WERI-Rb-1 (cell line): ENCODE measurements at regions not wholly inside any gene's neighbourhood (a gene's known extent, or its start where the extent isn't known, plus 50 kb on each side); places are given as distances from the start of the nearest gene placed in this dataset.

Source experiments
- DNase-seq: peaks from one replicate; pipeline ENCODE4 v3.0.0-alpha.2; 2020
- H3K27ac ChIP-seq: fragments of 250-450 bp; sonication (Bioruptor Pico); 2 replicates; pipeline ENCODE4 v1.5.1; 2020; ENCODE audit warnings: mild to moderate bottlenecking, moderate library complexity
- H3K27me3 ChIP-seq: fragments of 250-450 bp; sonication (Bioruptor Pico); 2 replicates; pipeline ENCODE4 v1.5.1; 2021; ENCODE audit warnings: mild to moderate bottlenecking, low read depth, moderate library complexity; ENCODE audit not compliant: insufficient read depth, severe bottlenecking
- H3K36me3 ChIP-seq: fragments of 250-450 bp; sonication (Bioruptor Pico); 2 replicates; pipeline ENCODE4 v1.5.1; 2020; ENCODE audit warnings: mild to moderate bottlenecking, moderate library complexity
- H3K4me3 ChIP-seq: 2 replicates; pipeline ENCODE4 v1.5.1; 2011; ENCODE audit warnings: low read depth, mild to moderate bottlenecking, control low read depth, low read length
- H3K9me3 ChIP-seq: fragments of 250-450 bp; sonication (Bioruptor Pico); 2 replicates; pipeline ENCODE4 v1.5.1; 2021; ENCODE audit warnings: mild to moderate bottlenecking, moderate library complexity; ENCODE audit not compliant: severe bottlenecking
- TF ChIP-seq, protein P1 (sequence below): IDR thresholded peaks from 2 replicates; pipeline ENCODE4 v1.5.1; 2011; ENCODE audit warnings: low read depth, mild to moderate bottlenecking, control low read depth, inconsistent platforms, low read length

DNA sequence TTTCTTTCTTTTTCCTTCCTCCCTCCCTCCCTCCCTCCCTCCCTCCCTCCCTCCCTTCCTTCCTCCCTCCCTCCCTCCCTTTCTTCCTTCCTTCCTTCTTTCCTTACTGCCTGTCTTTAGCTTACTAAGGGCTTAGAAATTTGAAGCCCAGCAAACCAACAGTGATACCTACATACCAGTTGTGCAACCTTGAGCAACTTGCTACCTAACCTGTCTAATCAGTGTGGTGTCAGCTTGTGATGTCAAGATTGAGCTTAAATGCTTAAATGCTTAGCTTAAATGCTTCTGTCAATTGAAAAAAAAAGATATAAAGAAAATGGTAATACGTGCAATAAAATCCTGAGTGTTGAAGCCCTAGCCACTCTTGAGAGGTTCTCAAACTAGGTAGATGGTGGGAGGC, 728.6 kb downstream of the TRIML1 start:
- Histone ChIP-seq H3K27me3 (peaks cover 56% of the 10 kb centered on the region), H3K4me3 (no peak overlapping the region), H3K9me3 (no peaks in the 10 kb centered on the region), H3K27ac (no peak overlapping the region), H3K36me3 (no peaks in the 10 kb centered on the region)
- TF ChIP-seq, protein P1, sequence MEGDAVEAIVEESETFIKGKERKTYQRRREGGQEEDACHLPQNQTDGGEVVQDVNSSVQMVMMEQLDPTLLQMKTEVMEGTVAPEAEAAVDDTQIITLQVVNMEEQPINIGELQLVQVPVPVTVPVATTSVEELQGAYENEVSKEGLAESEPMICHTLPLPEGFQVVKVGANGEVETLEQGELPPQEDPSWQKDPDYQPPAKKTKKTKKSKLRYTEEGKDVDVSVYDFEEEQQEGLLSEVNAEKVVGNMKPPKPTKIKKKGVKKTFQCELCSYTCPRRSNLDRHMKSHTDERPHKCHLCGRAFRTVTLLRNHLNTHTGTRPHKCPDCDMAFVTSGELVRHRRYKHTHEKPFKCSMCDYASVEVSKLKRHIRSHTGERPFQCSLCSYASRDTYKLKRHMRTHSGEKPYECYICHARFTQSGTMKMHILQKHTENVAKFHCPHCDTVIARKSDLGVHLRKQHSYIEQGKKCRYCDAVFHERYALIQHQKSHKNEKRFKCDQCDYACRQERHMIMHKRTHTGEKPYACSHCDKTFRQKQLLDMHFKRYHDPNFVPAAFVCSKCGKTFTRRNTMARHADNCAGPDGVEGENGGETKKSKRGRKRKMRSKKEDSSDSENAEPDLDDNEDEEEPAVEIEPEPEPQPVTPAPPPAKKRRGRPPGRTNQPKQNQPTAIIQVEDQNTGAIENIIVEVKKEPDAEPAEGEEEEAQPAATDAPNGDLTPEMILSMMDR, result no peak
- no peak for DNase-seq

DNA sequence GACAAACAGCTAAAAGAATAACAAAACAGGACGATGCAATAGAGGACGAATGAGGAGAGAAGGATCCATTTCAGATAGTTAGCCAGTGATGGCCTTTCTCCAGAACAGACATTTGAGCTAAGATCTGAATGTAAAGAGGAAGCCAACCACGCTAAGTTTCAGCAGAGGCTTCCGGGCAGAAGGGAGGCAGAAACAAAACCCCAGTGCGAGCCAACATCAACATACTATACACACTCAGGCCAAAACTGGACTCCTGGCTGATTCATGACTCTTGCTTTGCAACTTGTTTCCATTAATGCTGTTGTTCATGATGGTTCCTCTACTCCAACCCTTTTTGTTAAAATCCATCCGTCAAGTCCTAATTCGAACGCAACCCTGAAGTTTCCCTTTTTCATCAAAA, 730.3 kb downstream of the TRIML1 start:
- Histone ChIP-seq H3K27ac (no peak overlapping the region), H3K27me3 (peaks cover 63% of the 10 kb centered on the region), H3K36me3 (no peaks in the 10 kb centered on the region), H3K4me3 (no peak overlapping the region), H3K9me3 (no peaks in the 10 kb centered on the region)
- DNase-seq, result no peak
- TF ChIP-seq, protein P1, result no peak

GRCh38 chr4:188872809-188873208, 733.6 kb downstream of the TRIML1 start:
- Histone ChIP-seq H3K36me3 (no peaks in the 10 kb centered on the region), H3K9me3 (no peaks in the 10 kb centered on the region), H3K27ac (no peak overlapping the region), H3K4me3 (no peak overlapping the region), H3K27me3 (peaks cover 70% of the 10 kb centered on the region)
- TF ChIP-seq, protein P1, result no peak
- no peak for DNase-seq

DNA sequence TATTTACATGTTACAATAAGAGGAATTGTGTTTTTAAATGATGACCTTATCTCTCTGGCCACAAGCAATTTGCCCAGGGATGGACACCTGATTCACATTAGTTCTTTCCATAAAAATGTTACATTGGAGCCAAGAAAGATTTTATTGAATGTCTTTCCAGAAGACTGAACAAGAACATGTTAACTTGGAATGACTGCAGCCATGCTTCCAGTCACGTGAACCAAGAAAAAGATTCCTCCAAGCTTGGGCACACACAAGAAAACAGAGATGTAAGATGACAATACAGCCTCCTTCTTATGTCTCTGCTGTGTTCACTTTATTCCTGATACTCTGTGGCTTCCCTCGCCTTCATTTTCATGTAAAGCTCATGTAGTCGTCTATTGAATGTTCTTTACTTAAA, 737.6 kb downstream of the TRIML1 start:
- Histone ChIP-seq H3K36me3 (no peaks in the 10 kb centered on the region), H3K27me3 (peaks cover 78% of the 10 kb centered on the region), H3K9me3 (no peaks in the 10 kb centered on the region), H3K27ac (no peak overlapping the region), H3K4me3 (no peak overlapping the region)
- DNase-seq, result no peak
- TF ChIP-seq, protein P1, result no peak

DNA sequence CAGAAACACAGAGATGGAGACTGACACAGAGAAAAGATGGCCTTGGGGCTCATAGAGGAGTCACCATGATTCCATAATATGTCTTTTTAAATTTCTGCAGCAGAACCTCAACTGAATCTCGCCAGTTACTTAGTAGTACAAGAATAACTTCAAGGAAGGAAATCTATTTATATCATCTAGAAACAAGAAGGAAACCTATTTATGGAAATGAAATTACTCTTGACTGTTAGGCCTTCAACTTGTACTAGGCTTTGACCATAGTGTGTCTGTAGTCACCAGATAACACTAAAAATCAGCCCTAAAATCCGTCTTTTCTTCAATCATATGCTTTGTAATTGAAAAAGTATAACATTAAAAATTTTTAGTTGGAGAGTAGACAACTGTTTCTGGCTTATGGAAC, 740.4 kb downstream of the TRIML1 start:
- Histone ChIP-seq H3K27ac (no peak overlapping the region), H3K4me3 (no peak overlapping the region), H3K9me3 (no peaks in the 10 kb centered on the region), H3K27me3 (peaks cover 87% of the 10 kb centered on the region), H3K36me3 (no peaks in the 10 kb centered on the region)
- DNase-seq, result no peak
- TF ChIP-seq, protein P1, result no peak

DNA sequence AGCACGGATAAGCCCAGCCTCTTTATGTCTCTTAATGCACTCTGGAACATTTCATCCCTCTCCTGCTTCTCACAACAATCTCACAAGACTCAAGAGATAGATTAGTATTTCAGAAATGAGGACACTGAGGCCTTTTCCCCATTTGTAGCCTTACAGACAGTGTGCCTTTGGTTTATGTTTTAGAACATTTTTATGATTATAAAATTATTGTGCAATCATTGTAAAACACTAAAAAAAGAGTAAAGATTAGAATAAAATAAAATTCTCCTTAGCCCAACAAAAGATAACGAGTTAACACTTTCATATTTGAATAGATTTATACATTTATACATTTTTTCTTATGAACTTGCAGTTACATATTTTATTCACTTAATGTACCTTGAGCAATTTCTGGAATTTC, 748.7 kb downstream of the TRIML1 start:
- TF ChIP-seq, protein P1, result no peak

More for the DNA sequence above, 748.7 kb downstream of the TRIML1 start:
- no peak for DNase-seq
- H3K27me3 ChIP-seq, result peaks cover 68% of the 10 kb centered on the region
- H3K9me3 ChIP-seq, result no peaks in the 10 kb centered on the region
- no peaks in the 10 kb centered on the region for H3K36me3 ChIP-seq
- no peak overlapping the region for H3K27ac ChIP-seq
- no peak overlapping the region for H3K4me3 ChIP-seq
